ENCODE measurements at regions not wholly inside any gene's neighbourhood (a gene's known extent, or its start where the extent isn't known, plus 50 kb on each side); places are given as distances from the start of the nearest gene placed in this dataset.

GRCh38 chr5:173777149-173777548 lies 111.0 kb upstream of the CPEB4 start:
- TF ChIP-seq CTCF (IDR thresholded peaks at IDR 0.05) (no peak), POLR2AphosphoS5 (IDR thresholded peaks at IDR 0.05; ENCODE audit: low read depth, low read length) (no peak)
